GM18519 (cell line): ENCODE measurements at regions not wholly inside any gene's neighbourhood (a gene's known extent, or its start where the extent isn't known, plus 50 kb on each side); places are given as distances from the start of the nearest gene placed in this dataset.
"Not testable (repeated sequence)": the region's sequence is repeated elsewhere in the genome, so short reads cannot be mapped to it uniquely, and the experiment has no call there.

Experiments used
- ATAC-seq: cut with Tn5 transposase; IDR thresholded peaks from one replicate; pipeline ENCODE4 v1.9.1; 2021; ENCODE audit warnings: mild to moderate bottlenecking, moderate library complexity; ENCODE audit not compliant: unreplicated experiment, low FRiP score

DNA sequence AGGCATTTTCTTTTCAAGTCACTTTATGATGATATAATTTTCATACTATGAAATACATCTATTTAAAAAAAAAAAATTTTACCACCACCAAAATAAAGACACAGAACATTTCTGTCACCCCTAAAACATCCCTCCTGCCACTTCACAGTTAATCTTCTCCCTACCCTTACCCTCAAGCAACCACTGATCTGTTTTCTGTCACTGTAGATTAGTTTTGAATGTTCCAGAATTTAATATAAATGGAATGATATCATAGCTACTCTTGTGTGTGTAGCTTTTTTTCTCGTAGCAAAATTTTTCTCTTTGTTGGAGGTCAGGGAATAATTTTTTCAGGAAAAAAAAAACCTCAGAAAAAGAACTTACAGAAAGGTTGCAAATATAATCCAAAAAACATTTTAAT, 152.7 kb downstream of the RHOU start:
- no peak for ATAC-seq

DNA sequence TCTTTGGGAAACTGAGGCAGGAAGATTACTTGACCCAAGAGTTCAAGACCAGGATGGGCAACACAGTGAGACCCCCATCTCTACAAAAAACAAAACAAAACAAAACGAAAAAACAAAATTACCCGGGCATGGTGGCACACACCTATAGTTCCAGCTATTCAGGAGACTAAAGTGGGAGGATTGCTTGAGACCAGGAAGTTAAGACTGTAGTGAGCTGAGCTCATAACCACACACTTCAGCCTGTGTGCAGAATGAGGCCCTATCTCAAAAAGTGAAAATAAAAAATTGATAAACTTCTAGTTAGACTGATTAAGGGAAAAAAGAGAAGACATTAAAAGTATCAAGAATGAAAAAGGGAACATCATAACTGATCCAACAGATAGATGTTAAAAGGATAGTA, 154.0 kb downstream of the RHOU start:
- no peak for ATAC-seq

DNA sequence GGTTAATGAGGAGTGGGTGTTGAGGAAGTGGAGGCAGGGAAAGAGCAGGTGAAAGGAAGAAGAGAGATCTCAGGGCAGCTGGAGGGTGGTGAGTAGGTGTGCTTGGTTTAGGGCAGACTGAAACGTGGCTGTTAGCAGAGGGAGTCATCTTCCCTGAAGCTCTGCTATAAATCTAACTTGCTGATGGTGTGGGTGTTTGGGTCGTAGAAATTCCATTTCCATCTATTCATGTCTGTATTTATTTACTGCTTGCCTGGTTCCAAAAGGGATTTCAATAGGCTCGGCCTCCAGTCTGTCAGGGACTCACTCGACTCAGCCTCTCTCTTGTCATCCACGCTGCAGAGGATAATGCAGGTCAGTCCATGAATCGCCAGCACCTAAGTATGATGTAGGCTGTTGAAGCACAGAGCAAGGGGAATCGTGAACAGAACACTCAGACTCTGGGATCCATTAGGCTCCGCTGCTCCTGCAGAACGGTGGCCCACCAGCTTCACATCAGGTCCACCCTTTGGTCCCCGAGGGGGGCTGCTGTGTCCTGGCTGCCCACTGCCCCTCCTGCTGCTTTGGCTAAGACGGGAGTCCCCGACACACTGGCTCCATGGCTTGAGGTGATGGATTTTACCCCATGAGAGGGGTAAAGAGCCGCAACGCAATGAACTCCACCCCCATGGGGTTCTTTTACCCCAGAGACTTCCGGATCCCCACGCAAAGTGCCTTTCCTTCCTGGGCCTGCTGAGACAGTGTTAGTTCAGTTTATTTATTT, 156.2 kb downstream of the RHOU start:
- no peak for ATAC-seq

DNA sequence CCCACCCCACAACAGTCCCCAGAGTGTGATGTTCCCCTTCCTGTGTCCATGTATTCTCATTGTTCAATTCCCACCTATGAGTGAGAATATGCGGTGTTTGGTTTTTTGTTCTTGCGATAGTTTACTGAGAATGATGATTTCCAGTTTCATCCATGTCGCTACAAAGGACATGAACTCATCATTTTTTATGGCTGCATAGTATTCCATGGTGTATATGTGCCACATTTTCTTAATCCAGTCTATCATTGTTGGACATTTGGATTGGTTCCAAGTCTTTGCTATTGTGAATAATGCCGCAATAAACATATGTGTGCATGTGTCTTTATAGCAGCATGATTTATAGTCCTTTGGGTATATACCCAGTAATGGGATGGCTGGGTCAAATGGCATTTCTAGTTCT, 156.9 kb downstream of the RHOU start:
- ATAC-seq, result not testable (repeated sequence)

DNA sequence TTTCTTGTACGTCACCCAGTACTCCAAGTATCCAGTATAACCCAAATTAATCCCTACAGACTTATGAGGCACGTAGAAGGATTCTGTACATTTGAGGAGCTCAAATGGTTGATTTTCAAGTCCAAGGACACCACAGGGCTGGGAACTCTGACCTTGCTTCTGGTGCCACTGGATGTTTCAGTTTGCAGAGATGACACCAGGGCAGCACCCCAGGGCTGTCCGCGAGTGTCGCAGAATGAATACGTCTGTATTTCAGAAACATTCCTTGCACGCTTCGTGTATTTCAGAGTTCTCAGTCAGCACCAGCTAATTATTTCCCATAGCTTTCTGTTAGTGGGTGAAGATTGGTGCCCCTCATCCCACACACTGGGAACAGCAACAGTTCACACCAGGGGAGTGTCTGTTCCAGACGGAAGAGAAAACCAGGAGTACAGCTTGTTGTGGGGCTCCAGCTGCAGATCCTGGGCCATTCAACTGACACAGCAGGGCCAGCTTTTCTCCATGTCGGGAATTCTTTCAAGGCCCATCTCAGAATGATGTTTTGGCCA, 159.2 kb downstream of the RHOU start:
- ATAC-seq, result no peak

DNA sequence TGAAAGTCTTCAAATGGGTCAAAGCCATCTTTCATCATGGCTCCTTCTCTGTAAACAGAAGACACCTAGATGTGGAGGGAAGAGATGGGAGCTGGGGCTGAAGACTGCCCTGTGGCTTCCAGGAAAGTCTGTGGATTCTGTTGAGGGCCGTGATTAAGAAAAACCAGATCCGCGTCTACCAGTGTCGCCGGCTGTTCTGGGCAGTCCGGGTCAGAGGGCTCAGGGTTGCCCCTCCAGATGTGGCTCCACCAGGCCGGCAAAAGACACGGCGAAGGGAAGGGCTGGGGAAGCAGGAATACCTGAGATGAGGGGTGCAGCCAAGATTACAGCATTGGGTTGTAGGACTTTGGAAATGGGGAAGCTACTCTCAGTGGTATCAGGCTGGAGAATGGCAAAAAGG, 162.6 kb downstream of the RHOU start:
- no peak for ATAC-seq

DNA sequence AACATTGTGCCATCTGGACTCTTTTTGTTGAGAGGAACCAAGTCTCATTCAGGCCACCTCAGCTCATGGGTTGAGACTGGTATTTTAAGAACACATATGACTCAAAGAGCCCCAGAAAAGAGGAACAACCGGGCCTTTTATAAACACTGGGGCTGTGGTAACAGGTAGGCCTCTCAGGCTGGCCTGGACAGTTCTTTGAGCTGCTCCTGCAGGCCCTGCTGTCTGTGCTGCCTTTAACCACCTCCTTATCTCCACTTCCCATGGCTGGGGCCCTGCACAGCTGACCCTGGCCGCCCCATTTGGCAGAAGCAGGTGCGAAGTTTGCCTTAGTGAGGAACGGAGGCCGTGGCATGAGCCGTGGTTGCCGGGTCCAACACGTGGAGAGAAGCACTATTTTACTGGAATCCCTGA, 163.3 kb downstream of the RHOU start:
- ATAC-seq, result no peak

DNA sequence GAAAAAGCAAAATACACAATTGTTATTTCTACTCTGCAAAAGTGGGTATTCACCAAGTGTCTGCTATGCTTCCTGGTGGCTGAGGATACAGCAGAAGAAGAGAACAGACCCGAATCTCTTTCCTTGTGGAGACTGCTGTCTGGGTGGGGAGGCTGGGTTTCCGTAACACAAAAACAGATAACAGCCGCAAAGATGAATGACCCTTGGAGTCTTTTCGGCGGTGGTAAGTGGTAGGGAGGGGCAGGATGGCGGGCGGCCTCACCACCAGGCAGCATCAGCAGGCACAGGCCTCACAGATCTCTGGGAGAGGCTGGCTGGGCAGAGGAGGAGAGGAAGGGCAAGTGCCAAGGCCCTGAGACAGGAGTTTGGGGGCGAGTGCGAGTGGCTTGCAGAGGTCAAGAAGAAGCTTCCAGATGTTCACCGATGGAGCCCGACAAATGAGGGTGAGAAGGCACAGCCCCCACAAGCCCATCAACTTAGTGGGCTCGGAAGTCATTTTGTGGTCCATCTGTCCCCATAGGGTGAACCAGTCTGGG, 164.2 kb downstream of the RHOU start:
- ATAC-seq, result no peak

DNA sequence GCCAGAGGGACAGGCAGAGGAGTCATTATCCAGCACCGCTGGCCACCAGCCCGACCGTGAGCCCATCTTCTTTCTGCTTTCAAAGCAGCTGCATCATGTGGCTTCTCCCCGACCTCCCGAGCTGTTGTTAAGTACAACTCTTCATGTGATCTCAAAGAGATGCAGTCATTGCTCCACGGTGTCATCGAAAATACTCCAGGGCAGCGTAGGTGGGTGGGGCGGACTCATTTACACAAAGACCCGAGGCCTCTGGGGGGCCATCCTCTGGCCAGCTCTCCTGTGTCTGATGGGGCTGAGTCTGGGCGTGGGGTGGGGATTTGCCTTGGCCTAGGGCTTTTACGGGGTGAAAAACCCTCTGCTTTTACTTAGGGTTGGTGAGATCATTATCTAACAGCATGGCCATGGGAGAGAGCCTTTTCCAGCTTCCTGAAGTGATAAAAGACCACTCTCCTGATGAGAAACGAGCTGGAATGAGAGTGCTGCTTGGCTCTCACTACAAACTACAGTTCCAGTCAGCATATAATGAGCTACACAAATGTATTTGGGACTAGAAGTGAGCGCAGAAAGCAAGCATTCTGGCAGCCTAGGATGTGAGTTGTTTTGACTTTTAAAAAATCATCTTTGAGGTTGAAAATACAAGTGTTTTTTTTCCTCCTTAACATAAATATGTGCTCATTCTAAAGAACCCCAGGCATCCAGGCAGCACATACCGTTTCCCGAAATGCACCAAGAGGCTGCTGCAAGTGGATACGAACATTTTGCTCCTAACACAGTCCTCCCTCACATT, 165.0 kb downstream of the RHOU start:
- ATAC-seq, result no peak

DNA sequence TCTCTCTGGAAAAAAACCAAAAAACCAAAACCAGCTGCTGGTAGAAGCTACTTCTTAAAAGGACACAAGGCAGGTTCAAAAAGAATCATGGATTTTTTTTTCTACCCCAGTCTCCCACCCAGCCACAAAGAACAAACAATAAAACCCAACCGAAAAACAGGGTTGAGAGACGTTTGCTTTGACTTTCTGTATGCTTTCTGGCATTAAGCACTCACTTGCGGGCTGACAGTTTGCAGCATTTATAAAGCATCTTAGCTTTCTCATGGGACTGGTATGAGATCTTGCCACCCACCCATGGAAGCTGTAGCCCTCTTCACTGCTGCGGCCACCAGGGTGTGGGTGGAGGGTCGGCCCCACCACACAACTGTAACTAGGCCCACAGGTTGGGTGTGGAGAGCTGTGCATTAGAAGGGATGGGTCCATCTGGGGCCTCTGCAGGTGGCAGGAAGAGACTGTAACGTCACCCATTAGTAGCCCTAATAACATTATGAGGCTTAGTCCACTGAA, 165.7 kb downstream of the RHOU start:
- ATAC-seq, result no peak

DNA sequence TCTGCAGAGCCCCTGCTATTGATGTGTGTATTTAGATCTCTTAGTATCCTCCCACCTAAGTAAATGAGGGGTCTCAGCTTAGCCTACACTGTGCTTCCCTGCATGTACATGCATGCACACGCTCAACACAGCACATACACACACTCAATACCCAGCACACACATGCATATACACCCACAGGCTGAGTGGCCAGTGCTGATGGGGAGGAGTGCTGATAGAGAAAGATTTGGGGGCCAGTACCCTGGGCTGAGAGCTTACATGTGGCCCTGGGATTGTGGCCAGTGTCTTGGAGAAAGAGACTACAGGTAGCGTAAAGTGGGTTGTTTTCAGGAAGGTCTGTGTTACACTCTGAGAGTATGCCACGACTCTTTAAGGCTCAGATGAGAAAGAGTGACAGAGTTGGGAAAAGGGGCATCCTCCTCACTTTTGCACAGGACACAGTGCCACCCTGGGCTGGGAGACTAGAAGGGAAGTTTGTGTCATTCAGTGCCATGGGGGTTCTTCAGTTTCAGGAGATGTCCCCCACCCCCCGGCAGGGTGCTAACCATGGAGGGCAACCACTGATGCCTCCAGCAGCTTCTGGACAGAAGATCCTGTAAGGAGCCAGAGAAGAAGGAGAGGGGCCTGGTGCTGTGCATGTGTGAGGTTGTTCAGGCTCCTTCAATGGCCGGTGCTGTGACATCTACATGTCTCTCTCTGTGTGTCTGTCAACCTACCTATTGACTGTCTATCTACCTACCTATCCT, 166.8 kb downstream of the RHOU start:
- ATAC-seq, result no peak

DNA sequence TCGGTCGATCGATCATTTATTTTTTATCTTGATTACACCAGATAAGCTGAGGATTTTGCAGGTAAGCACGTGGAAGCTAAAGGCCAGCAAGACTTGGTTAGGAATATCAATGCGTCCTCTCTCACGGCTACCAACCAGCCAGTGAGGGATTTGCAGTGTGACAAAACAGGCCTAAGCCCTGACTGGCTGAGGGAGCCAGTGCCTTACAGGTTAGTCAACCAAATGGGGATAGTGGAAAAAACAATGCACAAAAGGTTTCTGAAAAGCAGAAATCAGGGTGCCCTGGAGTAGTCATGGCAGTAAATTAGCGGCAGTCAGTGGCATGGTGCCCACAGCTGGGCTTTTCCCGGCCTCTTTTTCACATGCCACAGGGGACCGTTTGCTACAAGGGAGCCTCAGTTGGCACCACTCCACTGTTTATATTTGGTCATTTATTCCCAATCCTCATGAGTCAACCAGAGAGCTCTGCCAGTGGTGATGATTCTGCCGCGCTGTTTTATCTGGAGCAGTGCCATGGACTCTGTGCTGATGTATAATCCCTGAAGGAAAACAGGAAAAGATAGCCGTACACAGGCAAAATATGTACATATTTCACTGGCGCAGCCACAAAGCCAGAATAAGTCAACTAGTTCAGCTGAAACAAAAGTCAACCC, 167.6 kb downstream of the RHOU start:
- no peak for ATAC-seq

DNA sequence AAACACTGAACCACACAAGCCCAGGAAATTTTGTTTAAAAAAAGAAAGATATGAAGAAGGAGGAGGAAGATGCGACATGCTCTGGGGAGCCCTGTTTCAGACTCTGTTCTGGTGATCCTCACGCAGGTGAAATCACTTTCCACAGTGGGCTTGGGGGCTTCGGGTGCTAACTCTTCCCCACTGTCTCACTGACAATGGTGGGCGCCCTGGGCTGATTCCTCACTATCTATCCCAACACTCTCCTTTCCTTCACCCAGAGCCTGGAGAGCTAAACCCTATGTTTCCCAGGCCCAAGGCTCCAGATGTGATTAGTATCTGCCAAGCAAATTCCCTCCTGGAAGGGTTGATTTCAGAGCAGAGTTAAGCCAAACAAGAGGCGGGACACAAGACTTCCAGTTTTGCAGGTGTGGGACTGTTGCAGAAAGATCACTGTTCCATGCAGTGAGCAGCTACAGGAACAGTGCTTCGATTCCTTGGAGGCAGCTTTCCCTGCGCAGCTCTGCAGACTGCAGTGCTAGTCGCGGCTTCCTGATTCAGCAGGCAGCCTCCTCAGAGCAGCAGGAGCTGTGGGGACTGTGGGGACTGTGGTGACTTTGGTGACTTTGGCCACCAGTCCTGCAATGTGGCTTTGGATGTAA, 168.3 kb downstream of the RHOU start:
- ATAC-seq, result no peak

DNA sequence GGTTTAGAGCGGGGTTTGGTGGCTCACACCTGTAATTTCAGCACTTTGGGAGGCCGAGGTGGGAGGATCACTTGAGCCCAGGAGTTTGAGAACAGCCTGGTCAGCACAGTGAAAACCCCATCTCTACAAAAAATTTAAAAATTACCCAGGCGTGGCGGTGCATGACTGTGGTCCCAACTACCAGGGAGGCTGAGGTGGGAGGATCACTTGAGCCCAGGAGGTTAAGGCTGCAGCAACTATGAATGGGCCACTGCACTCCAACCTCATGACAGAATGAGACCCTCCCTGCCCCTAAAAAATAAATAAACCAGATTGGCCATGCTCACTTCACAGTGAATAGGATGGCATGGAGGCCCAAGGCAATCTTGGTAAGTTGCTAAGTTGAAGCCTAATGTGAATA, 168.9 kb downstream of the RHOU start:
- ATAC-seq, result no peak

DNA sequence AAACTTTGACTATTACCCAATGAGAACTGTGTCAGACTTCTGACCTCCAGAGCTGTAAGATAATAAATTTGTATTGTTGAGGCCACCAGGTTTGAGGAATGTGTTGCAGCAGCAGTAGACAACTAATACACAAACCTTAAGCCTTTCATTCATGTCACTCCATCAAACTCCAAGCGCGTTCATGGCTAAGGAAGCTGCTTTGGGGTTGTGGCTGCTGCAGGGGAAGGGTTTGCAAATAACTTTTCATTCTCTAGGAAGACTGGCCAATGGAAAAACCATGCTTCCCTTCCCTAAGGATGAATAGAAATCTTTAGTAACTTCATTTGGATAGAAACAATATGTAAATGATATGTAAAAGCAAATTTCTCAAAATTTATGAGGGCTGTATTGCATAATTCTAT, 170.4 kb downstream of the RHOU start:
- ATAC-seq, result no peak

DNA sequence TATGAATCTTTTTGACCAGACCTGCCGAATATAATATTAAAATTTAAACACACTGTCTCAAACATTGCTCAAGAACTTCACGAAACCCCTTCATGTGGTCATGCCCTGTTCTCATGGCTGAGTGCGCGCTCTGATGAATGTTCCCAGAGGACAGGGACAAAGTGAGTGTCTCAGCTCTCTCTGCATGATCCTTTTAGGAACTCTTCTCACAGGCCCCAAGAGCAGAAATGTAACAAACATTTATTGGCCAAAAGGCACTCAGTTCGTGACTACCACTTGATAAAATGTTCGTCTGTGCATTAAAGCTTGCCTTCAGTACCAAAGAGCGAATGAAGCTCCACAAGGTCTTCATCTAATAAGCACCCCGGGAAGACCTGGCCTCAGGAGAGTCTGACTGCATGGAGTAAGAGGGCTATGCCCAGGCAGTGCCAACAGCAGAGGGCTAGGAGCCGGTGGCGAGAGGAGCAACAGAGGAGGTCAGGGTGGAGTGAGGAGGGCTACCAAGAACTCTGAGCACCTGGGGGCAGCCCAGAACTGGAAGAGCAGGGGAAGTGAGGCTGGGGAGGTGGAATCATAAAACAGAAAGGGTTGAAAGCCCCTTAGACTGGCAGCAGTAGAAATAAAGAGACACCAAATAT, 171.1 kb downstream of the RHOU start:
- ATAC-seq, result no peak

DNA sequence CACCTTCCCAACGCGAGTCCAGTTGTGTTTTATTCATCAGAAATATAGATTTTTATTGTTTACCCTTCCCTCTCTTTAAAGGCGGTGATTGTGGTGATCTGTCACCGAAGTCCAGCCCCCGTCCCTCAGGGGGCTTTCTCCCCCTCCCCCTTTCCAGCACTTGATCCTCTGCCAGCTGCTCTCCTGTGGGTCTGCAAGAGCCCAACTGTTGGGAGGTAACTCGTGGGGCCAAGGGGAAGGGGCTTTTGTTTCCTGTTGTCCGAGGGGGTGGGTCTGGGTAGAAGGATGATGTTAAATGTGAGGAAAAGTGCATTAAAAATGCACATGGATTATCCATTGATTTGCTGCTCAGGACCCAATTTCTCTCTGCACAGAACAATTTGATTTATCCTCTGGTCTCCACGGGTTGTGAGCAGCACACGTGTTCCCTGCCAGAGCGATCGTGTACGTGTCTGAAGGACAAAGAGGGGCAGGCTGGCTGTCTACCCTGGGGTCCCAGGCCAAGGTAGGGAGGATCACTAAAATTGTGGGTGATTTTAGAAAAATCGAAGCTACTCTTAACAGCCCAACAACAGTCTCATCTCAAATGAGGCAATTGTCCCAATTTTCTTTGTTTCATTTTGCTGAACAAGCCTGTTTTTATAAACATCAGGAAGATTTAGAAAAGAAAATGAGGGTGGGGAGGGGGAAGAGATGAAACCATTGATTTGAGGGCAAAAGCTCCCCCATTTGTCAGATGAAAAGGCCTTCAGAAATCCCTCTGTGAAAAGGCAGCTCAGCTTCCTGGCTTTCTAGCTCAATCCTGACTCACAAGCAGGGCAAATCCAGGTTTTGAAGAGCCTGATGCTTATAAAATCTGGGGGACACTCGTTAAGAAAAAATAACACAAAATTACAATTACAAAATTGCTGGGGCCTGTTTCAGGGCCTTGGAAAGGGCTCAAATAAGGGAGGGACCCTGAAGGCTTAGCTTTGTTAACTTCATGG, 176.2 kb downstream of the RHOU start:
- no peak for ATAC-seq
